Fibroblast of lung (primary cell): ENCODE measurements at regions not wholly inside any gene's neighbourhood (a gene's known extent, or its start where the extent isn't known, plus 50 kb on each side); places are given as distances from the start of the nearest gene placed in this dataset.

Source experiments
- EZH2 ChIP-seq: IDR thresholded peaks from 2 replicates; pipeline ENCODE4 v1.5.1; 2012; ENCODE audit warnings: low read length, control low read depth, mild to moderate bottlenecking; ENCODE audit errors: missing control alignments
- TF ChIP-seq, protein P1 (sequence below), 2 donors: IDR thresholded peaks in 1 of 2; conservative IDR thresholded peaks in 1 of 2; 1 replicate in 1 of 2; 2 replicates in 1 of 2; pipeline ENCODE4 v1.5.1; 2011 to 2012; ENCODE audit warnings: low read length in 2 of 2, control low read depth in 1 of 2, inconsistent platforms in 1 of 2, low read depth in 1 of 2, mild to moderate bottlenecking in 1 of 2

DNA sequence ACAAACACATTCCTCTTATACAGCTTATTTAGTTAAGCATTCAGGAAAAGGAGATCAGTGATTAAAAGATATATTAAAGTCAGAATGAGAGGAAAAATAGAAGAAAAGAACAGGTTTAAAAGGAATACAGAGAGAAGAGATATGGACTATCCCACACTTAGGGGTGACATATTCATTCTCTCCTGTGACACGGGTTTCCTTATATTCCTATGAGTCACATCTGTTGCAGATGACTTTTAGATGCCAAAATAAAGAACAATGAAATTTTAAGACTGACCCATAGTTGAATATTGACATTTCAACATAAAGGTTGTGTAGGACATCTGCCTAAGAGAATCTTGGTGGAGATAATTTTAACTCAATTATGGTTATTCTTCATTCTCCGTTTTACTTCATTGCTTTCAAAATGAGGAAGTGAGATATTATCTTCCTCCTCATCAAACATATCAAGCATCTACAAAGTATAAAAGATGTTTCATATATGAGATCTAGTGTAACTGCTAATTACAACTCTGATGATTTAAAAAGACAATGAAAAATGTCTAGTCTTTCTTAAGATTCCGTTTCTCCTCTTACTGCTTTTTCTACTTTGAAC, 1336.7 kb upstream of the CITED2 start:
- TF ChIP-seq, protein P1, sequence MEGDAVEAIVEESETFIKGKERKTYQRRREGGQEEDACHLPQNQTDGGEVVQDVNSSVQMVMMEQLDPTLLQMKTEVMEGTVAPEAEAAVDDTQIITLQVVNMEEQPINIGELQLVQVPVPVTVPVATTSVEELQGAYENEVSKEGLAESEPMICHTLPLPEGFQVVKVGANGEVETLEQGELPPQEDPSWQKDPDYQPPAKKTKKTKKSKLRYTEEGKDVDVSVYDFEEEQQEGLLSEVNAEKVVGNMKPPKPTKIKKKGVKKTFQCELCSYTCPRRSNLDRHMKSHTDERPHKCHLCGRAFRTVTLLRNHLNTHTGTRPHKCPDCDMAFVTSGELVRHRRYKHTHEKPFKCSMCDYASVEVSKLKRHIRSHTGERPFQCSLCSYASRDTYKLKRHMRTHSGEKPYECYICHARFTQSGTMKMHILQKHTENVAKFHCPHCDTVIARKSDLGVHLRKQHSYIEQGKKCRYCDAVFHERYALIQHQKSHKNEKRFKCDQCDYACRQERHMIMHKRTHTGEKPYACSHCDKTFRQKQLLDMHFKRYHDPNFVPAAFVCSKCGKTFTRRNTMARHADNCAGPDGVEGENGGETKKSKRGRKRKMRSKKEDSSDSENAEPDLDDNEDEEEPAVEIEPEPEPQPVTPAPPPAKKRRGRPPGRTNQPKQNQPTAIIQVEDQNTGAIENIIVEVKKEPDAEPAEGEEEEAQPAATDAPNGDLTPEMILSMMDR (conservative IDR thresholded peaks at IDR 0.05 in 1 of 2, IDR thresholded peaks at IDR 0.05 in 1 of 2; ENCODE audit: low read depth in 1 of 2, low read length in 2 of 2): no peak
- no peak for TF ChIP-seq EZH2
